ENCODE measurements at regions not wholly inside any gene's neighbourhood (a gene's known extent, or its start where the extent isn't known, plus 50 kb on each side); places are given as distances from the start of the nearest gene placed in this dataset.

DNA sequence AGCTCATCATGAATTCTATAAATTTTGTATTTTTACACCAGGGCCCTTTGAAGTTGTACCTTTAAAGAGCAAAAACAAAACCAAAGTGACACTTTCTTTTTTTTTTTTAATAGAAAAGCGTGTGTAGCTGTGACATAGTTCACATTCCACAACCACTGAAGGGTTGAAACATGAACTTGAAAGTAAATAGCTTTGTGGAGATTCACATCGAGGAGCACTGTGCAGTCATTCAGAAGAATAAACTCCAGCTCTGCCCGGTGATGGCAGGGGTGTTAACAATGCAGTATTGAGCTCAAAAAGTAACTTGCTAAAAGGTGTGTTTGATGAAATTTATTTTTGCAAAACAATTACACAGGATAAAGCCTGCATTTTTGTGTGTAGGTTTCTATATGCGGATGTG, 1166.2 kb downstream of the TBC1D22A start:
- DNase-seq, result no peak

DNA sequence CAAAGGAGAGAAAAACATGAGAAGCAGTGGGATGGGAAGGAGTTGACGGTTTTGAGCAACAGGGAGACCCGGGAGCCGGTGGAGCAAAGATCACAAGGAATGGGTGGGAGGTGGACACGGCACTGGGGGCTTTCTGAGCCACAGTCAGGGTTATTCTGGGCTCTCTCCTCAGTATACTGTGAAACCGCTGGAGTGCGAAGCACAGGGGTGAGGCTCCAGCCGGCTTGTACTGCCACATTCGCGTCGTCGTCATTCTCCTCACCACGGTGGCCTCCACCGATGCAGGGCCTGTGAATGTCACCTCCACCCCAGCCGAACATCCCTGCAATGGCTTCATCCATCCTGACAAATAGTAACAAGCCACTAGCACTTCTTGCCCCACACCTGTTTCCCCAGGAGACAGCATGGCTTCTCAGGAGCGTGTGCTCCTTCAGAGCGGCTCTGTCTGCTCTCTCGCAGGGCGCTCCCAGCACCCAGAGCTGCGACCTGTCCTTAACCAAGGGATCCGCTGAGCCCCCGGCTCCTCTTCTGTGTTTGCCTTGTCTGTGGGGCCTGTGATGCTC, 1165.3 kb downstream of the TBC1D22A start:
- no peak for DNase-seq

DNA sequence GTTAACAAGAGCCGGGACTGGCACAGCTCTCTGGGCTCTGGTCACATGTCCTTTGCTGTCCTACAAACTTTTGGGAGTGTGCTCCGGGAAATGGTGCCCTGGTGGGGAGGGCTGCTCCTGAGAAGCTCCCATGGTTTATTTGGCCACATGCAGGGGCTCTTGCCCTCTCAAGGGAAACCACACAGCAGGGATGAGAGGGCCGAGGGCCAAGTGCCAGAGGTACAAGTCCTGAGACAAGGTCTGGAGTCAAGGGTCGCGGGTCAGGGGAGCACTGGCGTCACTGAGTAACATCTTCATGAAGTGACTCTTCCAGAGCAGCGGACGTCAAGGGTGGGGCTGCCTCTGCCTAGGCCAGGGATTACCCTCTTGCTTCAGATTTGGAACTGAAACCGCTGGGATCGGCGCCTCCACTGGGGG, 1160.6 kb downstream of the TBC1D22A start:
- DNase-seq, result no peak

DNA sequence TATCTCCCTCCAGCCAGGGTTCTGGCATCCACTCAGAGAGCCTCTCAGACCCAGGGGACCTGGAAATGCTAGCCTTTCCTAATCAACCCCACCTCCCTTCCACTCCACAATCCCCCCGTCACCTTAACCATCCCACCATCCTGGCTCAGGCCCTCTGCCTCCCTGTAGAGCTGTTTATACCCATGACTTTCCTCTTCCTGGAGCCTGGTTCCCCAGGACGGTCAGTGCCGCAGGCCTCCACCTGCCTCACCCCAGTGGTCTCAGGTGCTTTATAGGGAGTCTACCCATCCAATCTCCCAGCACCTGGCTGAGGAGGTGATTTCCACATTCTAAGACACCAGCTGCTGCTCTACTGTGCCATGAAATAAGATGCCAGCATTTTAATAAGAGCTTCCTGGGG, 1159.5 kb downstream of the TBC1D22A start:
- DNase-seq, result no peak

DNA sequence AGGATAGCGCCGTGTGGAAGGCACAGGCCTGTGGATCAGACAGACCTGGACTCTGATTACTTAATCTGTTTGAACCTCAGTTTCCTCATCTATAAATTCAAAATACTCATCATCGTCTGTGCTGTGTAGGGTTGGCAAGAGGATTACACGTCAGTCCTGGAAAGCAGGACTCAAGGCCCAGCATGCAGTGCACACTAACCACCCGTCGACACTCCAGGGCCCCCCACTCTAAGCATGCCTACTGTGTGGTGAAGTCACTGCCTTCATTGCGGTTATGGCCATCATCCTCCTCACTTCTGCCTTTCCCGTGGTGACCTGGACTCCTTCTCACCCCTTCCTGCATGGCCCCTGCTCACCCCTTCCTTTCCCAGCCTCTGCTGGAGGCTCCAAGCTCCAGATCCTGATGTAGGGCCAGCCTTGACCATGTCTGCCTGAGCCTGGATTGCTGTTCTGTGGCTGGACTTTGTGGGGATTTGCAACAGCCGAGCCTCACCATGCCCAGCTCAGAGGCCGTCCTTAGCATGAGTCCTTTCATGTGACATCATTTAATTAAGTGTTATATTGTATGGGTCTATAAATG, 1158.0 kb downstream of the TBC1D22A start:
- no peak for DNase-seq

DNA sequence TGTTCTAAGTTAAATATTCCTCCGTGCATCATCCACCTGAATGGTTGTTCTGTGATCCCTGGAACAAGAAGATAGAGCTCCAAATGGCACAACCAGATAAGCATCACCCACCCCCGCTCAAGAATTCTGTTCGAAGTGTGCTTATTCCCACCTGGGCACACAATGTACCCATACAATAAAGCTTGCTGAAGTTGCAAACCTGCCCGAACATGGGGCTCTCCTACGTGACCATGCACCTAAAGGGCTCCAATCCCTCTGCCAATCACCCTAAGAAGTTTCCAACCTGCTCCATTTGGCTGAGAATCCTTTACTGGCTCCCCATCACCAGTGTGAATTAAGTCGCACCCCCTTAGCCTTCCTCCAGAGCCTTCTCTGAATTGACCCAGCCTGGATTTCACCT, 1157.4 kb downstream of the TBC1D22A start:
- DNase-seq, result no peak

DNA sequence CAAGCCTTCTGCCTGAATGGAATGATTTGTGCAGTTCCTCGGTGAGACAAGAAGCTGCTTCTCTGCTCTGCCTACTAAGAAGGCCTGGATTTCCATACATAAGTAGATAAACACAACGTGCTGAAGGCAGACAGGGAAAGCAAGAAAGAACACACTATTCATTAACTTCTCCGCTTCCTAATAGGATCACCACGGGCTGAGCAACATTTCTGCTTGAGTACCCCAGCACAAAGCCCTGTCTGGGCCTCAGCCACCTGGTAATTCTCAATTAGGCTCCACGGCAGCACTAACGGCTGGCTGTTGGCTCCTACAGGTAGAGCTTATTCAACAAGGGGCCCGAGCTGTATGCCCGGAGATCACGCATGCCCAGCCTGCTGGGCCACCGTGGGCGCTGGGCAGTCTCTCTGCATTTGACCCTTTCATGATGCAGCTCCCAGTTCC, 1156.6 kb downstream of the TBC1D22A start:
- DNase-seq, result no peak

DNA sequence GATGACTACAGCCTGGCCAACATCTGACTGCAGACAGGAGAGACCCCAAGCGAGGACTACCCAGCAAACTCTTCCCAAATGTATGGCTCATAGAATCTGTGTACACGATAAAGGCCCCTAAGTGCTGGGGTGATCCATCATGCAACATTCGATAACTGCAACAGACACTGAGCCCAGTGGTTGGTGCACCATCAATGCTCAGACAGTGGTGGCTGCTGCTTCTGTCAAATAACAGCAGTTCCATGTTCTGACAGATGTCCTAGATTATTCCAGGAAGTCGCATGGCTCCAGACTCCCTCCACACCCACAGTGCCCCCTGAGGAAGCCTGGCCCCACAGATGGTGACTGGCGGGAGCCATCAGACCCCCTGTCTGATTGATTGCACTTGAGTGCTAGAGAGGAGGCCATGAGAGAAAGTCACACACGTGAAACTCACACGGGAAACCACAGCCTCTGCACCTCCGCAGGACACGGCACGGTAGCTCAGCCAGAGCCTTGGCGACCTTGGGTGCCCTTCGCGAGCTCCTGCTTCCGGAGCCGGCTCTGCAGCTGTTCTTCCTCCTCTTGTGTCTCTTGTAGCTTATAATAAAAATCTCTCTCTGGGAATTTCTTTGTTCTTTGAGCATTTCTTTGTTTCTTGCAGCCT, 1155.9 kb downstream of the TBC1D22A start:
- no peak for DNase-seq

DNA sequence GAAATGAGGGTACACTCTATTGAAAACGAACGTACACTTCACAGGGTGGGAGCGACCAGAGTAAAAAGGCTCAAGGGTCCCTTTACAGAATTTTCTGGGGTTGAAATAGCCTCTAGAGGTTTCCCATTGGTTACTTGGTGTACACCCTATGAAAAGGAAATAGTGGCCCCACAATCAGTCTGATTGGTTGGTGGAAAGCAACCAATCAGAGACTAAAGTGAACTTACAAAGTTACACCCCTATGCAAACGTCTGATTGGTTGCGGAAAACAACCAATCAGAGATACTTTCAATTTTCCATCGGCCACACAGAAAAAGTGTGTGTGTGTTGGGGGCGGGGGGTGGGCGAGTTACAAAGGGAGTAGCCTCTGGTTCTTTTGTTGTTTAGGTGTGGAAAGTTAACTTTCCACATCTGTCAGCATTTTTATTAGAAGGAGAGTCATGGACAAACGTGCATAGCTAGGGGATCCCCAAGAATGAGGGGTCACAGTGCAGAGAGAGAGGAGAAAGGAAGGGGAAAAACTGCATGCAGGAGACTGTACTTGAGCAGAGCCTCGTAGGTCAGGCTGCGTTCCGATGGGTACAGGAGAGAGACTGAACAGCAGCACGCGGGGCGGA, 1152.1 kb downstream of the TBC1D22A start:
- DNase-seq, result no peak

DNA sequence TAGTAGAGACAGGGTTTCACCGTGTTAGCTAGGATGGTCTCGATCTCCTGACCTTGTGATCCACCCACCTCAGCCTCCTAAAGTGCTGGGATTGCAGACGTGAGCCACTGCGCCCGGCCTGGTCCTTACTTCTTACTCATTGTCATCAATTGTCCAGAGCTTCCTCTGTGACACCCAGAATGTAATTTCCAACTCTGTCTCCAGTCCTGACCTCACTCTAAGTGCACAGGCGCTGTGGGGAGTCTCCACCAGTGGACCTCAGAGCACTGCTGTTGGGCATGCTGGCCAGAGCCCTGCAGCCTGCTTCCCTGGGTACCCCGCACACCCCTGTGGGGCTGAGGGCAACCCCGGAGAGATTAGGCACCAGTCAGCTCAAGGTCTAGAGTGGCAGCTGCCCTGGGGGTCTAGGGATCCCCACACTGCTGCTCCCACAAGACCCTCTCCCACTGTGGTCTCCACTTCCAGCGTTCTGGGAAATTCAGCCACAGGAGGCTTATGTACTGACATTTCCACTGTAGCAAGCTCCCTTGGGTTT, 1140.3 kb downstream of the TBC1D22A start:
- no peak for DNase-seq

DNA sequence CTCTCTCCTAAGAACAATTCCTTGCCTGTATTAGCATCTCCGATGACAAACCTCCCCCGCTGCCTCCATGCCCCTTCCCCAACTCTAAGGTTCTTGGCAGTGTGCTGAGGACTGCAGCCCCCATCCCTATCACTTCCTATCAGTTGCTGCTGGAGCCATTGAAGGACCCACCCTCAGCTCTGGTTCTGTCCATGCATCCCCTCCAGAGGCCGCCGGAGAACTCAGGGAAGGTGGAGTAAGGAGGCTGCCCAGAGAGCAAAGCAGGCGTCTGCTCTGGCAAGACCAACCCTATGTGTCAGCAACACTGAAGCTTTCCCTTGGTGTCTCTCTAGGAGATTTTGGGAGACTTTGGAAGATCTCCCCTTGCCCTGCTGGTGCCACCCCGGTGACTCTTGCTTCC, 1139.5 kb downstream of the TBC1D22A start:
- no peak for DNase-seq

DNA sequence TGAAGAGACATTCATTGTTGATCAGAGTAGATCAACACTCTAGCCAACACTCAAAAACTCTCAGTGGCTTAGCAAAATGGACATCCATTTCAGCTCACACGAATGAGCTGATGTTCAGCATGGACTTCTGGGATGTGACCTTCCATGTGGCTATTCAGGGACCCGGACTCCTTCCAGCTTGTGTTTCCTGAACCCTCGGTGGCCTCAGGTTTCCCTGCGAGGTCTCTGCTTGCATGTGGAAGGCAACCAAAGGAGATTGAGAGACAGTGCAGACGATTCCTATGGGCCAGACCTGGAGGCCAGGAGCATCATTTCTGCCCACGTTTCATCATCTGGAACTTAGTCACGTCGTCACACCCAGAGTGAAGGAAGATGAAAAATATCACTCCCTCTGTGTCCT, 1137.4 kb downstream of the TBC1D22A start:
- DNase-seq, result no peak

DNA sequence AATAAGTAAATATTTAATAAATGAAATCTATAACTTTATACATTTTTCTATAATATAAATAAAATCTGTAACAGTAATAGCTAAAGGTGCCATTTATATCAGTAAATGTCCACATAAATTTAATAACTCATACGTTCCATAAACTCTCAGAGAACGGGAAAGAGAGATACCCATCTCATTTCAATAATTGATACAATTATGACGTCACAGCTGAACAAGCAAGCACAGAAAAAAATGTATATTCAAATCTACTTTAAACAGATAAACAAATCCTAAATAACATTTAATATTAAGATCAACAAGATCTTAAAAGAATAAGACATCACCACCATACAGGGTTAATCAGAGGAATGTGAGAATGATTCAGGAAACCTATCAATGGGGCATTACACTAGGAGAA, 1136.5 kb downstream of the TBC1D22A start:
- DNase-seq, result no peak

DNA sequence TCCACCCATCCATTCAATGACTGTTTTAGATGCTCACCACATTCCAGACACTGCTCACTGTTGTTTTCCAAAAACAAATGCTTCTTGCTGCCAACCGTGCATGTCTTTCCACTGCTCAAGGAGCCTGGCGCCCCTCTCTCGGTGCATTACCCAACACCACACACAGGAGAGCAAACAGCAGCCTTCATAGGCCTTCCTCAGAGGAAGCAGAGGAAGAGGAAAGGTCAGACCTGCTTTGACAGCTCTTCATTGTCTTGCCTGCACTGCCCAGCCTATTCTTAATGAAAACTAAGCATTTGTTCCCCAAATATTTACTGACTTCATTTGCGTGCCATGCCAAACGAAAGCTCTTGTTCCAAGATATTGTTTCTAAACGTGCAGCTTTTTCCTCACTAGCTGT, 1129.2 kb downstream of the TBC1D22A start:
- DNase-seq, result no peak

DNA sequence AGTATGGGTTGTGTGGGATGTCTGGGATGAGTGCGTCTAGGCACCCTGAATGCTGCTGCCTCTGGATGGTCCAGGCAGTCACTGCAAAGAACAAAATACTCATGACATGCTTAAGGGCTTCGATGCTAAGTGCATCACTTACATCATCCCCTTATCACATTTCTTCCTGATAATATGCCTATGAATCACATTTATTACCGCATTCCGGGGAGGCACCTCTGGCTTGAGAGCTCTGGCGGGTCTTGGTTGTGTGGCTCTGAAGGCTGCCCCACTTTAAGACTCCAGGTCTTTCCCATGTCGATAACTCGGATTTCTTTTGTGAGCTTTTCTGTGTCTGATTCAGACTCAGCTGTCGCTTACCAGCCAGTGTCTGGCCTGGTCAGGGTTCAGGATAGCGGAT, 1126.4 kb downstream of the TBC1D22A start:
- DNase-seq, result no peak

DNA sequence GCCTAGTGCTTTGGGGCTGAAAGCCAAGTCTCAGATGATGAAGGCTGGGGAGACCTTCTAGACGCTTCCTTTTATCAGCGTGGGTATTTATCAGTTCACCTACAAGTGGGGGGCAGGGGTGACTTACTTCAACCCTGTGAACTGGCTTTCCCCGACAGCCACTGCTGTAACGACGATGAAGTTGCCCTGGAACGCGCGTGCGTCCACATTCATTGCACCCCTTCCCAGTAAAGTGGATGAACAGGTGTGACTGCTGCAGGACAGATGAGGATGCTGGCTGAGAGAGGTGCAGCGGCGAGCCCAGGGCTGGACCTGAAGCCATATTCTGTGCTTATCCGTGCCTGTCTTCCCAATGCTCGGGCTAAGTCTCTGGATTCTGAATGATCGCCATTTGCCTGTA, 1122.3 kb downstream of the TBC1D22A start:
- no peak for DNase-seq

DNA sequence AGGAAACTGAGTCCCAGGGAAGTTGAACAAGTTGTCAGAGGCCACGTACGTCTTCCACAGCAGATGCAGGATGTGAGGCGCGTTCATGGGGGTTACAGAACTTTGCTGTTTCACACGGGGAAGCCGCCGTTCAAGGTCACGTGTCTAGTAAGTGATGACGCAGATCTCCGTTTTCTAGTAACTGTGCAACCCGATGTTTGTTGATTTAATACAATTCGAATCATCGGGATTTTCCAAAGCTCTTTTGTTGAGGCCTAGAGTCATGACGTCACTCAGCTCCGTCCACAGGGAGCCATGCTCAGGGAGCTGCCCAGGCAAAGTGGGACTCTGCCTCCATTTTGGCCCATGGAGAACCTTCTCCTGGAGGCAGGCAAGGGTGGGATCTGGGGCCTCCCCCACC, 1121.8 kb downstream of the TBC1D22A start:
- DNase-seq, result no peak

DNA sequence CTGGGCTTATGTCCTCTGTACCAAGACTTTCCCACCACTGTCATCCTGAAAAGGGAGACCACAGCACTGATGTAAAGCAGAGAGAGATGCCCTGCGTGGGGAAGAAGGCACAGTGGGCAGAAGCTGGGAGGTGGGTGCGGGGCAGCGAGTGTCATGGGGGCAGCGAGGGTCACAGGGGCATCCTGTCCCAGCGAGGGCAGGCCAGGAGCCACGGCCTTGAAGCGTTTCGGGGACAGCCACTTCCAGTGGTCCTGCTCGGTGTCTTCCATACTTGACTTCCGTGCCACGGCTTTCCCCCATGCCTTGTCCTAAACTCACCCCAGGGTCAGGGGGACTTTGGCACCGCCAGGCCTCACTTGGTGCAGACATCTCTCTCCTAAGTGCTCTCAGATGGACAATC, 1121.3 kb downstream of the TBC1D22A start:
- DNase-seq, result no peak

DNA sequence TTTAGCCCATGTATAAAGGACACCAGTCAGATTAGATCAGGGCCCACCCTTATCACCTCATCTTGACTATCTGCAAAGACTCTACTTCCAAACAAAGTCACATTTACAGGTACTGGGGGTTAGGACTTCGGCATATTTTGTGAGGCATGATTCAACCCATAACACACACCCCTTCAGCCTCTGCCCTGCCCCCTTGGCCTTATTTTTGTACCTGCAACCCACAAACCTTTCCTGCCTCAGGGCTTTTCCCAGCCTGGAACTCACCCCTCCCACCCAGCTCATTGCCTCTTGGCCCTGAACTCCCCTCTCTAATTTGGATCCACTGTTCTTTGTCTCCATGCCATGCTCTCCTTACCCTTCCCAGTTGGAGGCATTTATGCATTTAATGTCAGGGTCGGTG, 1116.9 kb downstream of the TBC1D22A start:
- no peak for DNase-seq

DNA sequence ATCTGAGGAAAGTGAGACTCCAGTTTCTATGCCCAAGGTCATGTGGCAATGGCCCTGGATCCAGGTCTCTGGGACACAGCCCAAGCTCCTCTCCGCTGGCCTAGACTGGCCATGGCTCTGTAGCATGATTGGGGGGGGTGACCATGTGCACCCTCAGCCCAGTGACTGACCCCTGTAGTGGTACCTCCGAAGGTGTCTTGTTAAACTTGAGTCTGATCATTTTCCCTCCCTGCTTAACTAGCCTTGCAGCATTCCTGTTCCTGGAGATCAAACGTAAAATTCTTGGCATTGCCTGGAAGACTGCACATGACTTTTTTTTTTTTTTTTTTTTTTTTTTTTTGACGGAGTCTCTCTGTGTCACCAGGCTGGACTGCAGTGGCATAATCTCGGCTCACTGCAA, 1116.0 kb downstream of the TBC1D22A start:
- no peak for DNase-seq

DNA sequence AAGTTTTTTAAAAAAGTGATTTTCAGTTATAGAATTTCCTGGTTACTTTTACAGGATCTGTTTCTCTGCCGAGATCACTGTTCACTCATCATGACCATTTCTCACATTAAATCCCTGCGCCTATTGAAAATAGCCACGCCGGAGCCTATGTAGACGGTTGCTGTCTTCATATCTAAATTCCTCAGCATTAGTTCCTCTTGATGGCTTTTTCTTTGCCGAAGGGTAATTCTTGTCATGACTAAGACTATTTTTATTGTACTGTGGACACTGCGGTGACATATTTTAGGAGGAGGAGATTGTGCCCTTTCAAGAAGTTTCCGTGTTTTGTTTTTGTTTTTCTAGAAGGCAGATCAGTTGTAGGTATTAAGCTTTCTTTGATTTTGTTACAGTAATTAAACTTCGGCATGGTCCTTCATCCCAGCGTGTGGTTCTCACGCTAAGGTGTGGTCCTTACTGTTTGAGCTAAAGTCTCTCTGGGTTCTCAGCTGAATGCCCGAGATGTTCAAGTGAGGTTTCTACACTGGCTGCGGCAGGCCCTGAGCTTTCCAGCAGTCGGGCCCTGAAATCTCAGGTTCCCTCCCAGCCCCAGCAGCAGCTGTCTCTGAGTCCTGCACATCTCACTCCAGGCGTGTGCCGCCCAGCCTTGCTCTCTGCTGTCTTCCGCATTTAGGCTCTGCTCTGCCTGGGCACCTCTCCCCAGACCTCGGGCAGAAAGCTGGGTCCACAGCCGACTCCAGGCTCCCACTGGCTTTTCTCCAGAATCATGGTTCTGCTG, 1110.5 kb downstream of the TBC1D22A start:
- DNase-seq, result no peak

DNA sequence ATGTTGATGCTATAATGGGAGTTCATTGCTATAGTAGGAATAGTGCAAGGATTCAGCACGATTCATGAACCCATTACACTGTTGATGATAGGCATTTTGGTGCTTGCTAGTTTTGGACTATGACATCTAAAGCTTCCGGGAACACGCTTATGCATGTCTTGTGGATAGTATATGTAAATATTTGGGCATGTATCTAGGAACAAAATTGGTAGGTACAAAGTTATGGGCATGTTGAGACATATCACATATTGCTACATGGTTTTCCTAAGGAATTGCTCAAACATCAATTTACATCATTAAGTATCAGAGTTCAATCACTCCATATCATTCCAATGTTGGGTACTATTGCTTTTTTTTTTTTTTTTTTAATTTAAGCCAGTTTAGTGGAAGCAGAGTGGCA, 1103.2 kb downstream of the TBC1D22A start:
- DNase-seq, result no peak

DNA sequence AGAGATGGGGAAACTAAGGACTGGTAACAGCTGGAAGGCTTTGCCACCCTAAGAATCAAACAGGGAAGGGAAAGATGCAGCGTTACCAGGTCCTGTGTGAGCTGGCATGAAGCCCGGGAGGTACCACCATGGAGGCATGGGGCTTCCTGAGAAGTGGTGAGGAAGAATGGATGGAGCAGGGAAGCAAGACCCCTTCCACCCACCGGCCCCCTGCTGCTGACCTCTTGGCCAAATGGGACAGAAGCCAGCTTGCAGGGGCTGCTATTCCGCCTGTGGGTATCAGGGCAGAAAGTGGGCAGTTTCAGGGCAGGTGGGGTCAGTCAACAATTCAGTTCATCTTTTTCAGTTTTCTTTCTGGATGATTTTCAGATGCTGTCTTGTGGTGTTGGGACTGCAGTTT, 1099.9 kb downstream of the TBC1D22A start:
- no peak for DNase-seq

Measured in hematopoietic multipotent progenitor cell treated with erythropoietin and hydrocortisone succinate and interleukin-3 and kit ligand, for 6 days (in vitro differentiated cells).